Ishikawa (cell line): ENCODE measurements at regions not wholly inside any gene's neighbourhood (a gene's known extent, or its start where the extent isn't known, plus 50 kb on each side); places are given as distances from the start of the nearest gene placed in this dataset.

Experiments
- CREB1 ChIP-seq: IDR thresholded peaks from 2 replicates; pipeline ENCODE4 v1.6.1; 2012; ENCODE audit warnings: low read depth
- EP300 ChIP-seq: IDR thresholded peaks from 2 replicates; pipeline ENCODE4 v1.6.1; 2012; ENCODE audit warnings: borderline replicate concordance
- FOXM1 ChIP-seq: IDR thresholded peaks from 2 replicates; pipeline ENCODE4 v1.6.1; 2012; ENCODE audit warnings: low read depth, borderline replicate concordance
- NFIC ChIP-seq: IDR thresholded peaks from 2 replicates; pipeline ENCODE4 v1.6.1; 2012
- RAD21 ChIP-seq: IDR thresholded peaks from 2 replicates; pipeline ENCODE4 v1.6.1; 2012; ENCODE audit warnings: low read depth
- TAF1 ChIP-seq: IDR thresholded peaks from 2 replicates; pipeline ENCODE4 v1.6.1; 2012; ENCODE audit warnings: low read depth, mild to moderate bottlenecking
- TCF12 ChIP-seq: IDR thresholded peaks from 2 replicates; pipeline ENCODE4 v1.6.1; 2012; ENCODE audit warnings: low read depth
- TEAD4 ChIP-seq: IDR thresholded peaks from 2 replicates; pipeline ENCODE4 v1.6.1; 2012
- YY1 ChIP-seq: IDR thresholded peaks from 2 replicates; pipeline ENCODE4 v1.6.1; 2012; ENCODE audit warnings: low read depth
- TF ChIP-seq, protein P1 (sequence below): IDR thresholded peaks from 2 replicates; pipeline ENCODE4 v1.6.1; 2012
- TF ChIP-seq, protein P2 (sequence below): IDR thresholded peaks from 2 replicates; pipeline ENCODE4 v1.6.1; 2012

DNA sequence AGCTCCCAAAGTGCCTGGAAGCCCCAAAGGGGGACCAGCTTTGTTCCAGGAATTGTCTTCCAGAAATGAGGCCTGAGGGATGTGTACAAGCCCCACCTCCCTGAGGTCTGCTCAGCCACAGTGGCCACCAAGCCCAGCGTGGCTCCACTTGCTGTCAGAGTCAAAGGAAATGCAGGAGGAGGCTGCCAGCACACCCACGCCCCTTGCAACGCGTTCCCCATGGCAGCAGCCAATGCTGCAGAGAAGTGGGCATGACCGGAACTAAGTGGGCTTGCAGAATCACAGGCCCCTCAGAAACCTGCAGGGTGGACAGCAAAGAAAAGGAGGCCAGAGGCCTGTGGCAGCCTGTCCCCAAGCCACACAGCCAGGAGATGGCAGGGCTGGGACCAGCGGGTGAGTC, 320.8 kb downstream of the FOXL1 start:
- TF ChIP-seq CREB1 (no peak), TCF12 (no peak), EP300 (no peak), TAF1 (no peak), TEAD4 (no peak), RAD21 (no peak), NFIC (no peak), FOXM1 (no peak), YY1 (no peak)
- TF ChIP-seq, protein P1, sequence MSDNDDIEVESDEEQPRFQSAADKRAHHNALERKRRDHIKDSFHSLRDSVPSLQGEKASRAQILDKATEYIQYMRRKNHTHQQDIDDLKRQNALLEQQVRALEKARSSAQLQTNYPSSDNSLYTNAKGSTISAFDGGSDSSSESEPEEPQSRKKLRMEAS = no peak
- TF ChIP-seq, protein P2, sequence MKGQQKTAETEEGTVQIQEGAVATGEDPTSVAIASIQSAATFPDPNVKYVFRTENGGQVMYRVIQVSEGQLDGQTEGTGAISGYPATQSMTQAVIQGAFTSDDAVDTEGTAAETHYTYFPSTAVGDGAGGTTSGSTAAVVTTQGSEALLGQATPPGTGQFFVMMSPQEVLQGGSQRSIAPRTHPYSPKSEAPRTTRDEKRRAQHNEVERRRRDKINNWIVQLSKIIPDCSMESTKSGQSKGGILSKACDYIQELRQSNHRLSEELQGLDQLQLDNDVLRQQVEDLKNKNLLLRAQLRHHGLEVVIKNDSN = no peak
